ENCODE measurements at regions not wholly inside any gene's neighbourhood (a gene's known extent, or its start where the extent isn't known, plus 50 kb on each side); places are given as distances from the start of the nearest gene placed in this dataset.

GRCh38 chr13:83211301-83211700 is 671.0 kb downstream of the SLITRK1 start:
- DNase-seq (no peak), FAIRE-seq (no peak)
- H3K4me3 ChIP-seq (ENCODE audit: low read length in 3 of 3) = no peak overlapping the region
- intact Hi-C loops (cut with DNase I) = no loop called here
- H3K4me1 ChIP-seq (ENCODE audit: control insufficient read depth in 2 of 3, insufficient read depth in 2 of 3, low read depth in 1 of 3, low read length in 3 of 3) = no peaks in the 10 kb centered on the region
- H3K9ac ChIP-seq (ENCODE audit: low read length in 3 of 3) = no peak overlapping the region
- H3K9me3 ChIP-seq (ENCODE audit: control insufficient read depth in 2 of 3, insufficient read depth in 1 of 3, low read length in 3 of 3) = peaks cover 0 to 6% (median 0%) of the 10 kb centered on the region in 3 donors
- H3K27ac ChIP-seq (ENCODE audit: low read depth in 2 of 2, low read length in 2 of 2) = no peak overlapping the region
- no peak for TF ChIP-seq CTCF (IDR thresholded peaks at IDR 0.05; ENCODE audit: borderline replicate concordance, extremely low read depth, insufficient read depth)
- H3K36me3 ChIP-seq (ENCODE audit: control insufficient read depth in 2 of 3, insufficient read depth in 3 of 3, low read length in 3 of 3) = no peaks in the 10 kb centered on the region
- no peaks in the 10 kb centered on the region for H3K27me3 ChIP-seq (ENCODE audit: control insufficient read depth, insufficient read depth, low read length)

- no peaks in the 10 kb centered on the region for H3K4me1 ChIP-seq (ENCODE audit: control insufficient read depth in 2 of 3, insufficient read depth in 2 of 3, low read depth in 1 of 3, low read length in 3 of 3)
- no peak for FAIRE-seq
- H3K9me3 ChIP-seq (ENCODE audit: control insufficient read depth in 2 of 3, insufficient read depth in 1 of 3, low read length in 3 of 3) = peaks cover 0 to 6% (median 0%) of the 10 kb centered on the region in 3 donors
- intact Hi-C loops (cut with DNase I) = no loop called here
- H3K27ac ChIP-seq (ENCODE audit: low read depth in 2 of 2, low read length in 2 of 2) = no peak overlapping the region
- no peaks in the 10 kb centered on the region for H3K36me3 ChIP-seq (ENCODE audit: control insufficient read depth in 2 of 3, insufficient read depth in 3 of 3, low read length in 3 of 3)
- no peak overlapping the region for H3K9ac ChIP-seq (ENCODE audit: low read length in 3 of 3)
- DNase-seq = no peak
- H3K4me3 ChIP-seq (ENCODE audit: low read length in 3 of 3) = no peak overlapping the region
- no peak for TF ChIP-seq CTCF (IDR thresholded peaks at IDR 0.05; ENCODE audit: borderline replicate concordance, extremely low read depth, insufficient read depth)
- H3K27me3 ChIP-seq (ENCODE audit: control insufficient read depth, insufficient read depth, low read length) = no peaks in the 10 kb centered on the region
These were observed 677.4 kb downstream of the SLITRK1 start for GRCh38 chr13:83204886-83205285.

GRCh38 chr13:83201506-83201905 is 680.8 kb downstream of the SLITRK1 start:
- no peak overlapping the region for H3K9ac ChIP-seq (ENCODE audit: low read length in 3 of 3)
- H3K27ac ChIP-seq (ENCODE audit: low read depth in 2 of 2, low read length in 2 of 2) = no peak overlapping the region
- H3K27me3 ChIP-seq (ENCODE audit: control insufficient read depth, insufficient read depth, low read length) = no peaks in the 10 kb centered on the region
- no peaks in the 10 kb centered on the region for H3K9me3 ChIP-seq (ENCODE audit: control insufficient read depth in 2 of 3, insufficient read depth in 1 of 3, low read length in 3 of 3)
- intact Hi-C loops (cut with DNase I) = no loop called here
- H3K4me1 ChIP-seq (ENCODE audit: control insufficient read depth in 2 of 3, insufficient read depth in 2 of 3, low read depth in 1 of 3, low read length in 3 of 3) = no peaks in the 10 kb centered on the region
- no peak for TF ChIP-seq CTCF (IDR thresholded peaks at IDR 0.05; ENCODE audit: borderline replicate concordance, extremely low read depth, insufficient read depth)
- no peaks in the 10 kb centered on the region for H3K36me3 ChIP-seq (ENCODE audit: control insufficient read depth in 2 of 3, insufficient read depth in 3 of 3, low read length in 3 of 3)
- no peak for DNase-seq
- FAIRE-seq = no peak
- no peak overlapping the region for H3K4me3 ChIP-seq (ENCODE audit: low read length in 3 of 3)

- DNase-seq (no peak), FAIRE-seq (no peak)
- no peak for TF ChIP-seq CTCF (IDR thresholded peaks at IDR 0.05; ENCODE audit: borderline replicate concordance, extremely low read depth, insufficient read depth)
- no peak overlapping the region for H3K4me3 ChIP-seq (ENCODE audit: low read length in 3 of 3)
- no peaks in the 10 kb centered on the region for H3K36me3 ChIP-seq (ENCODE audit: control insufficient read depth in 2 of 3, insufficient read depth in 3 of 3, low read length in 3 of 3)
- H3K27ac ChIP-seq (ENCODE audit: low read depth in 2 of 2, low read length in 2 of 2) = no peak overlapping the region
- H3K9me3 ChIP-seq (ENCODE audit: control insufficient read depth in 2 of 3, insufficient read depth in 1 of 3, low read length in 3 of 3) = no peaks in the 10 kb centered on the region
- intact Hi-C loops (cut with DNase I) = no loop called here
- H3K27me3 ChIP-seq (ENCODE audit: control insufficient read depth, insufficient read depth, low read length) = no peaks in the 10 kb centered on the region
- H3K9ac ChIP-seq (ENCODE audit: low read length in 3 of 3) = no peak overlapping the region
- no peaks in the 10 kb centered on the region for H3K4me1 ChIP-seq (ENCODE audit: control insufficient read depth in 2 of 3, insufficient read depth in 2 of 3, low read depth in 1 of 3, low read length in 3 of 3)
These were observed 685.0 kb downstream of the SLITRK1 start for GRCh38 chr13:83197316-83197715.
